ENCODE measurements at regions not wholly inside any gene's neighbourhood (a gene's known extent, or its start where the extent isn't known, plus 50 kb on each side); places are given as distances from the start of the nearest gene placed in this dataset.

DNA sequence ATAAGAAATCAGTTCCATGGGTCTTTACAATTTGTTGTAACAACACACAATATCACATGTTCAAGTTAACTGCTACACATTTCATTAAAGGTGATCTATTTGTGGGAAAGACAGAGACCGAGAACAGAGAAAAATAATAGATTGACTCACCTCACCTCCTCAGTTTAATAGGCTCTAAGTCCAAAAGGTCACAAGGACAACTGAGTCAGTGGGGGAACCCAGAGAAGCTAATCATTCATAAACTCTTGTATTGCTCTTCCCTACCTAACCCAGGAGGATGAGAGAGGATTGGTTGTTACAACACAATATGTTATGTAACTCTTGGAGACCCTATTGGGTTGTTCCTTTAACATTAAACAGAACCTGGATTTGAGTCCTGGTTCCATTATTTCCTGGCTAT lies 72.2 kb upstream of the CRY1 start:
- Histone ChIP-seq H3K9ac (ENCODE audit: low read length) (no peak overlapping the region), H4K8ac (ENCODE audit: low read length) (no peak overlapping the region), H3K4me2 (ENCODE audit: low read length, poor library complexity, severe bottlenecking) (no peak overlapping the region), H2BK120ac (ENCODE audit: low read depth, low read length) (no peak overlapping the region), H4K91ac (ENCODE audit: low read length) (no peak overlapping the region), H2BK15ac (ENCODE audit: low read depth, poor library complexity, severe bottlenecking) (no peak overlapping the region), H3K14ac (ENCODE audit: low read length in 2 of 2) (no peak overlapping the region), H3K23ac (ENCODE audit: low read length in 2 of 2) (no peak overlapping the region), H2BK12ac (ENCODE audit: low read length in 2 of 2) (no peak overlapping the region), H3K4me3 (ENCODE audit: insufficient read depth in 1 of 2, low read depth in 1 of 2, low read length in 2 of 2) (no peak overlapping the region), H3K27me3 (ENCODE audit: control insufficient read depth in 1 of 2, insufficient read depth in 1 of 2, low read length in 2 of 2) (peaks cover under 1 to 44% of the 10 kb centered on the region in 2 experiments), H3K9me3 (ENCODE audit: control insufficient read depth, low read length) (no peaks in the 10 kb centered on the region), H3K4ac (ENCODE audit: low read depth in 1 of 2, low read length in 2 of 2) (no peak overlapping the region), H2AFZ (ENCODE audit: low read depth, low read length) (no peak overlapping the region), H3K27ac (ENCODE audit: low read length, poor library complexity, severe bottlenecking) (no peak overlapping the region), H3K79me1 (replicated peaks; ENCODE audit: low read length, poor library complexity, severe bottlenecking) (no peaks in the 10 kb centered on the region), H2BK5ac (ENCODE audit: low read depth, low read length, poor library complexity, severe bottlenecking) (no peak overlapping the region), H3K4me1 (ENCODE audit: control insufficient read depth, insufficient read depth, low read depth, low read length) (no peaks in the 10 kb centered on the region), H3K18ac (ENCODE audit: low read depth in 1 of 2, low read length in 2 of 2) (no peak overlapping the region), H2AK5ac (ENCODE audit: low read length, severe bottlenecking) (no peak overlapping the region), H3K36me3 (ENCODE audit: control insufficient read depth in 1 of 2, insufficient read depth in 2 of 2, low read depth in 1 of 2, low read length in 2 of 2) (no peaks in the 10 kb centered on the region)
- 56% methylated on average over 1 of the region's 1 CpG for WGBS
- no peak for DNase-seq

DNA sequence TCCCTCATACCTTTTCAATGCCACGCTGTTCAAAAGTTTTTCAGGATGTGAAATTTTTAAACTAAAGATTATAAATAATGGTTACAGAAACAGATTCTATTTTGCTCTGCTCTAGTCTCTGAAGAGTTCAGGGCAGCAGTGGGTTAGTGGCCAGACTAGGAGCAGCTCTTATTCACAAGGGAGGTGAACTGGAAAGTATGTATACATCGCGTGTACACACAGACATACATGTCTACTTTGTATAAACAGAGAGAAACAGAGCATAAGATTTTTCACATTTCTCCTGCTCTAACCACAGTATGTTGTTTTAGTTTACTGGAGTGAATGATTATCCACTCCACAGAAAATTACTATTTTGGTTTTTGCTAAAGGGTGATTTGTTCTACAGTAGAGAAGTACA lies 74.4 kb upstream of the CRY1 start:
- no peaks in the 10 kb centered on the region for H3K36me3 ChIP-seq (ENCODE audit: control insufficient read depth in 1 of 2, insufficient read depth in 2 of 2, low read depth in 1 of 2, low read length in 2 of 2)
- H3K27ac ChIP-seq (ENCODE audit: low read length, poor library complexity, severe bottlenecking) = no peak overlapping the region
- no peak overlapping the region for H2BK15ac ChIP-seq (ENCODE audit: low read depth, poor library complexity, severe bottlenecking)
- no peak overlapping the region for H3K23ac ChIP-seq (ENCODE audit: low read length in 2 of 2)
- no peak overlapping the region for H3K4me2 ChIP-seq (ENCODE audit: low read length, poor library complexity, severe bottlenecking)
- H2BK120ac ChIP-seq (ENCODE audit: low read depth, low read length) = no peak overlapping the region
- H3K4ac ChIP-seq (ENCODE audit: low read depth in 1 of 2, low read length in 2 of 2) = no peak overlapping the region
- no peak overlapping the region for H2BK12ac ChIP-seq (ENCODE audit: low read length in 2 of 2)
- no peak overlapping the region for H3K4me3 ChIP-seq (ENCODE audit: insufficient read depth in 1 of 2, low read depth in 1 of 2, low read length in 2 of 2)
- no peak overlapping the region for H2AFZ ChIP-seq (ENCODE audit: low read depth, low read length)
- no peak overlapping the region for H3K18ac ChIP-seq (ENCODE audit: low read depth in 1 of 2, low read length in 2 of 2)
- no CpG with 5 or more reads among the region's 3 CpGs for WGBS
- H3K9me3 ChIP-seq (ENCODE audit: control insufficient read depth, low read length) = no peaks in the 10 kb centered on the region
- H3K27me3 ChIP-seq (ENCODE audit: control insufficient read depth in 1 of 2, insufficient read depth in 1 of 2, low read length in 2 of 2) = peaks cover 0 to 39% of the 10 kb centered on the region in 2 experiments
- no peak overlapping the region for H2AK5ac ChIP-seq (ENCODE audit: low read length, severe bottlenecking)
- no peaks in the 10 kb centered on the region for H3K4me1 ChIP-seq (ENCODE audit: control insufficient read depth, insufficient read depth, low read depth, low read length)
- no peaks in the 10 kb centered on the region for H3K79me1 ChIP-seq (replicated peaks; ENCODE audit: low read length, poor library complexity, severe bottlenecking)
- no peak overlapping the region for H4K8ac ChIP-seq (ENCODE audit: low read length)
- no peak overlapping the region for H2BK5ac ChIP-seq (ENCODE audit: low read depth, low read length, poor library complexity, severe bottlenecking)
- H3K14ac ChIP-seq (ENCODE audit: low read length in 2 of 2) = no peak overlapping the region
- DNase-seq = peak; percentile 3
- no peak overlapping the region for H4K91ac ChIP-seq (ENCODE audit: low read length)
- H3K9ac ChIP-seq (ENCODE audit: low read length) = no peak overlapping the region

DNA sequence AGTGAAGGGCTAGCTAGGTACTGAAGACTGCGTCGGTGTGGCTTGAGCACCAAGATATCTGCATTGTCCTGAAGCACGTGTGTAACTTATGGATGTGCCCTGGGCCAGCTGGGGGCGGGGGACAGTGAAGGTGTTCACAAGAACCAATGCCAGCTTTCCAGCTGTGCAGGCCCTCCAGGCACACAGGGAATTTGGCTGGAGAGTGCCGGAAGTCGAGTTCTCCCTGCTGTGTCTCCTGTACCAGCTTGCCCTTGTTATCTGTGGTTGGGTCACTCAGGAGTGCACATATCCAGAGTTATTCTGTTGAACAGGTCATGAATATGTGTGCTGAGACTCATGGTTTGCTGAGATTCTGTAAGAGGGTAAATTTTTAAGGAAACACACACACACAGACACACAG lies 75.9 kb upstream of the CRY1 start:
- H3K4me2 ChIP-seq (ENCODE audit: low read length, poor library complexity, severe bottlenecking) = no peak overlapping the region
- H3K23ac ChIP-seq (ENCODE audit: low read length in 2 of 2) = no peak overlapping the region

DNA sequence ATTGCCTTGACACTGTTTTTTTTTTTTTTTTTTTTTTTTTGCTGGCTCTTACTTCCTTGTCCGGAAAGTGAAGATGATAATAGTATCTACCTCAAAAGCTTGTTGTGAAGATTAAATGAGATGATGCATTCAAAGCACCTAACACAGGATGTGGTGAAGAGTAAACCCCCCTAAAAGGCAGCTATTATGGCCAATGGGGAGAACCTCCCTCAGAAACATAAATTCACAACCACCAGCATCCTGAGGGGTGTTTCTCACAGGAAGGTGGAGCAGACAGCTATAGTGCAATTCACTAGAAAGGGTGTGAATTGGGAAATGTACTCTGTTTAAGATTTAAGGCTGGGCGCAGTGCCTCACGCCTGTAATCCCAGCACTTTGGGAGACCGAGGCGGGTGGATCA lies 85.4 kb upstream of the CRY1 start:
- no peak overlapping the region for H4K91ac ChIP-seq (ENCODE audit: low read length)
- H3K23ac ChIP-seq (ENCODE audit: low read length in 2 of 2) = no peak overlapping the region
- no peak overlapping the region for H3K14ac ChIP-seq (ENCODE audit: low read length in 2 of 2)
- no peak overlapping the region for H2AK5ac ChIP-seq (ENCODE audit: low read length, severe bottlenecking)
- H3K4me3 ChIP-seq (ENCODE audit: insufficient read depth in 1 of 2, low read depth in 1 of 2, low read length in 2 of 2) = no peak overlapping the region
- no peak overlapping the region for H2AFZ ChIP-seq (ENCODE audit: low read depth, low read length)
- no peak overlapping the region for H3K18ac ChIP-seq (ENCODE audit: low read depth in 1 of 2, low read length in 2 of 2)
- H2BK15ac ChIP-seq (ENCODE audit: low read depth, poor library complexity, severe bottlenecking) = no peak overlapping the region
- no peak overlapping the region for H3K9ac ChIP-seq (ENCODE audit: low read length)
- no peaks in the 10 kb centered on the region for H3K36me3 ChIP-seq (ENCODE audit: control insufficient read depth in 1 of 2, insufficient read depth in 2 of 2, low read depth in 1 of 2, low read length in 2 of 2)
- H2BK12ac ChIP-seq (ENCODE audit: low read length in 2 of 2) = no peak overlapping the region
- H3K4me2 ChIP-seq (ENCODE audit: low read length, poor library complexity, severe bottlenecking) = no peak overlapping the region
- H3K4me1 ChIP-seq (ENCODE audit: control insufficient read depth, insufficient read depth, low read depth, low read length) = no peaks in the 10 kb centered on the region
- peaks cover 2% of the 10 kb centered on the region for H3K9me3 ChIP-seq (ENCODE audit: control insufficient read depth, low read length)
- H3K27me3 ChIP-seq (ENCODE audit: control insufficient read depth in 1 of 2, insufficient read depth in 1 of 2, low read length in 2 of 2) = peaks cover 6 to 32% of the 10 kb centered on the region in 2 experiments
- H3K27ac ChIP-seq (ENCODE audit: low read length, poor library complexity, severe bottlenecking) = no peak overlapping the region
- no peak for DNase-seq
- no peak overlapping the region for H3K4ac ChIP-seq (ENCODE audit: low read depth in 1 of 2, low read length in 2 of 2)
- H2BK5ac ChIP-seq (ENCODE audit: low read depth, low read length, poor library complexity, severe bottlenecking) = no peak overlapping the region
- H2BK120ac ChIP-seq (ENCODE audit: low read depth, low read length) = no peak overlapping the region
- 89% methylated on average over 4 of the region's 5 CpGs for WGBS
- H3K79me1 ChIP-seq (replicated peaks; ENCODE audit: low read length, poor library complexity, severe bottlenecking) = no peaks in the 10 kb centered on the region
- H4K8ac ChIP-seq (ENCODE audit: low read length) = no peak overlapping the region

More for the DNA sequence above, 75.9 kb upstream of the CRY1 start:
- no peaks in the 10 kb centered on the region for H3K79me1 ChIP-seq (replicated peaks; ENCODE audit: low read length, poor library complexity, severe bottlenecking)
- no peak overlapping the region for H2BK12ac ChIP-seq (ENCODE audit: low read length in 2 of 2)
- no peak overlapping the region for H3K9ac ChIP-seq (ENCODE audit: low read length)
- no peak overlapping the region for H2BK5ac ChIP-seq (ENCODE audit: low read depth, low read length, poor library complexity, severe bottlenecking)
- H4K91ac ChIP-seq (ENCODE audit: low read length) = no peak overlapping the region
- WGBS = 84% methylated on average over 6 of the region's 6 CpGs
- H3K9me3 ChIP-seq (ENCODE audit: control insufficient read depth, low read length) = no peaks in the 10 kb centered on the region
- no peak overlapping the region for H4K8ac ChIP-seq (ENCODE audit: low read length)
- H2AK5ac ChIP-seq (ENCODE audit: low read length, severe bottlenecking) = no peak overlapping the region
- no peak overlapping the region for H2AFZ ChIP-seq (ENCODE audit: low read depth, low read length)
- H3K14ac ChIP-seq (ENCODE audit: low read length in 2 of 2) = no peak overlapping the region
- peaks cover 0 to 40% of the 10 kb centered on the region in 2 experiments for H3K27me3 ChIP-seq (ENCODE audit: control insufficient read depth in 1 of 2, insufficient read depth in 1 of 2, low read length in 2 of 2)
- H3K4ac ChIP-seq (ENCODE audit: low read depth in 1 of 2, low read length in 2 of 2) = no peak overlapping the region
- no peak overlapping the region for H3K27ac ChIP-seq (ENCODE audit: low read length, poor library complexity, severe bottlenecking)
- H3K4me1 ChIP-seq (ENCODE audit: control insufficient read depth, insufficient read depth, low read depth, low read length) = no peaks in the 10 kb centered on the region
- H2BK15ac ChIP-seq (ENCODE audit: low read depth, poor library complexity, severe bottlenecking) = no peak overlapping the region
- no peak overlapping the region for H3K18ac ChIP-seq (ENCODE audit: low read depth in 1 of 2, low read length in 2 of 2)
- H3K36me3 ChIP-seq (ENCODE audit: control insufficient read depth in 1 of 2, insufficient read depth in 2 of 2, low read depth in 1 of 2, low read length in 2 of 2) = no peaks in the 10 kb centered on the region
- no peak for DNase-seq
- H2BK120ac ChIP-seq (ENCODE audit: low read depth, low read length) = no peak overlapping the region
- H3K4me3 ChIP-seq (ENCODE audit: insufficient read depth in 1 of 2, low read depth in 1 of 2, low read length in 2 of 2) = no peak overlapping the region

Data from mesenchymal stem cell (in vitro differentiated cells and primary cell).